Right atrium auricular region (tissue), 2 donors: ENCODE measurements at regions not wholly inside any gene's neighbourhood (a gene's known extent, or its start where the extent isn't known, plus 50 kb on each side); places are given as distances from the start of the nearest gene placed in this dataset.

Experiments used
- DNase-seq: peaks from one replicate; pipeline ENCODE4 v3.0.0-alpha.2; 2019; ENCODE audit warnings: low spot score
- H3K27ac ChIP-seq, 2 donors: fragments of 200-600 bp; sonication (generic); 1 replicate in 1 of 2; 2 replicates in 1 of 2; pipeline ENCODE4 v1.5.1; 2016 to 2019
- H3K27me3 ChIP-seq, 2 donors: fragments of 200-600 bp; sonication (generic); one replicate each; pipeline versions ENCODE4 v1.5.1 to v1.6.0; 2017 to 2019
- H3K36me3 ChIP-seq: fragments of 200-600 bp; sonication (generic); one replicate; pipeline ENCODE4 v1.5.1; 2016
- H3K4me1 ChIP-seq, 2 donors: fragments of 200-600 bp; sonication (generic); one replicate each; pipeline versions ENCODE4 v1.5.1 to v1.6.0; 2017 to 2019
- H3K4me3 ChIP-seq, 2 donors: fragments of 200-600 bp; sonication (generic); 1 replicate in 1 of 2; 2 replicates in 1 of 2; pipeline ENCODE4 v1.5.1; 2017 to 2019; ENCODE audit warnings: mild to moderate bottlenecking in 1 of 2, moderate library complexity in 1 of 2
- H3K9me3 ChIP-seq, 2 donors: fragments of 200-600 bp; sonication (generic); one replicate each; pipeline ENCODE4 v1.5.1; 2019
- CTCF ChIP-seq, 2 donors: fragments of 200-600 bp; sonication (generic); IDR thresholded peaks; one replicate each; pipeline ENCODE4 v1.5.1; 2019; ENCODE audit warnings: antibody characterized with exemption in 2 of 2

GRCh38 chr1:234979296-234980279, 149.0 kb downstream of the TOMM20 start:
- DNase-seq = no peak
- H3K27ac ChIP-seq = peak overlapping the region; percentile 86 to 95
- H3K4me3 ChIP-seq = no peak overlapping the region
- no peaks in the 10 kb centered on the region for H3K9me3 ChIP-seq
- no peaks in the 10 kb centered on the region for H3K27me3 ChIP-seq
- H3K36me3 ChIP-seq = no peaks in the 10 kb centered on the region
- no peak for TF ChIP-seq CTCF (IDR thresholded peaks at IDR 0.05)
- peaks cover 0 to 71% of the 10 kb centered on the region in 2 donors for H3K4me1 ChIP-seq

- H3K4me3 ChIP-seq = no peak overlapping the region
- no peaks in the 10 kb centered on the region for H3K27me3 ChIP-seq
- peaks cover 0 to 73% of the 10 kb centered on the region in 2 donors for H3K4me1 ChIP-seq
- peak in 1 of 2 donors; percentile 12 for TF ChIP-seq CTCF (IDR thresholded peaks at IDR 0.05)
- H3K9me3 ChIP-seq = no peaks in the 10 kb centered on the region
- H3K36me3 ChIP-seq = no peaks in the 10 kb centered on the region
- H3K27ac ChIP-seq = peak overlapping the region; percentile 86 to 95
- peak; percentile 79 for DNase-seq
Measured at GRCh38 chr1:234978397-234979295, 150.0 kb downstream of the TOMM20 start.

- Histone ChIP-seq H3K27ac (peak overlapping the region; percentile 86 to 95), H3K4me3 (no peak overlapping the region), H3K36me3 (no peaks in the 10 kb centered on the region), H3K4me1 (peaks cover 0 to 73% of the 10 kb centered on the region in 2 donors), H3K27me3 (no peaks in the 10 kb centered on the region), H3K9me3 (no peaks in the 10 kb centered on the region)
- no peak for TF ChIP-seq CTCF (IDR thresholded peaks at IDR 0.05)
- no peak for DNase-seq
Measured at GRCh38 chr1:234977875-234978396, 150.7 kb downstream of the TOMM20 start.

GRCh38 chr1:234976861-234977680, 151.6 kb downstream of the TOMM20 start:
- Histone ChIP-seq H3K9me3 (no peaks in the 10 kb centered on the region), H3K36me3 (no peaks in the 10 kb centered on the region), H3K27ac (peak overlapping the region; percentile 86 to 95), H3K4me3 (no peak overlapping the region), H3K27me3 (no peaks in the 10 kb centered on the region), H3K4me1 (peaks cover 0 to 73% of the 10 kb centered on the region in 2 donors)
- TF ChIP-seq CTCF (IDR thresholded peaks at IDR 0.05) = no peak
- no peak for DNase-seq
